HEK293T (cell line): ENCODE measurements at regions not wholly inside any gene's neighbourhood (a gene's known extent, or its start where the extent isn't known, plus 50 kb on each side); places are given as distances from the start of the nearest gene placed in this dataset.

Experiments
- BHLHE40 ChIP-seq: fragments of 450-650 bp; IDR thresholded peaks from 2 replicates; pipeline ENCODE4 v1.6.1; 2016; ENCODE audit warnings: mild to moderate bottlenecking, moderate library complexity, borderline replicate concordance
- FOXA1 ChIP-seq: fragments of 450-650 bp; IDR thresholded peaks from 2 replicates; pipeline ENCODE4 v1.6.1; 2016; ENCODE audit warnings: mild to moderate bottlenecking
- FOXK2 ChIP-seq: fragments of 450-650 bp; IDR thresholded peaks from 2 replicates; pipeline ENCODE4 v1.6.1; 2016; ENCODE audit warnings: mild to moderate bottlenecking
- FOXM1 ChIP-seq: fragments of 450-650 bp; IDR thresholded peaks from 2 replicates; pipeline ENCODE4 v1.6.1; 2017; ENCODE audit warnings: mild to moderate bottlenecking, borderline replicate concordance
- HDGF ChIP-seq: fragments of 450-650 bp; IDR thresholded peaks from 2 replicates; pipeline ENCODE4 v1.6.1; 2017; ENCODE audit warnings: antibody characterized with exemption, borderline replicate concordance
- LEF1 ChIP-seq: fragments of 450-650 bp; IDR thresholded peaks from 2 replicates; pipeline ENCODE4 v1.6.1; 2017; ENCODE audit warnings: mild to moderate bottlenecking, borderline replicate concordance
- NFRKB ChIP-seq: fragments of 450-650 bp; IDR thresholded peaks from 2 replicates; pipeline ENCODE4 v1.6.1; 2016; ENCODE audit warnings: mild to moderate bottlenecking, moderate library complexity
- SP1 ChIP-seq: fragments of 450-650 bp; IDR thresholded peaks from 2 replicates; pipeline ENCODE4 v1.6.1; 2017
- TARDBP ChIP-seq: fragments of 450-650 bp; IDR thresholded peaks from 2 replicates; pipeline ENCODE4 v1.6.1; 2016
- ZNF384 ChIP-seq: fragments of 450-650 bp; IDR thresholded peaks from 2 replicates; pipeline ENCODE4 v1.6.1; 2016

DNA sequence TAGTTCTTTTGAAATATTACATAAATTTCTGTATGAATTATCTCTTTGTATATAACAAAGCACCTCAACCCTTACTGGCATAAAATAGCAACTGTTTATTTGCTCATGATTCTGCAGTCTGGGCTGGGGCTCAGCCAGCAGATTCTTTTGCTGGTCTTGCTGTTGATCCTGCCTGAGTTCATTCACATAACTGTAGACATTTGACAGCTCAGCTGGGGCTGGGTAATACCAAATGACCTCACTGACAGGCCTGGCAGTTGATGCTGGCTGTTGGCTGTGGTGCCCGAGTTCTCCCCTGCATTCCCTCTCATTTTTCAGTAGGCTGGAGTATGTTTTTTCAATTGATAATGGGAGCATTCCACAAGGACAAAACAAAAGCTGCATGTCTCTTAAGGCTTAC, 449.9 kb upstream of the GOLIM4 start:
- no peak for TF ChIP-seq FOXM1
- TF ChIP-seq ZNF384, result no peak
- no peak for TF ChIP-seq SP1
- no peak for TF ChIP-seq FOXK2
- TF ChIP-seq HDGF, result no peak
- TF ChIP-seq TARDBP, result no peak
- no peak for TF ChIP-seq FOXA1
- TF ChIP-seq BHLHE40, result no peak
- no peak for TF ChIP-seq NFRKB
- TF ChIP-seq LEF1, result no peak
